ENCODE measurements at regions not wholly inside any gene's neighbourhood (a gene's known extent, or its start where the extent isn't known, plus 50 kb on each side); places are given as distances from the start of the nearest gene placed in this dataset.
A peak's percentile ranks its signal among the peaks of the same experiment; 100 is the strongest.
"Not testable (repeated sequence)": the region's sequence is repeated elsewhere in the genome, so short reads cannot be mapped to it uniquely, and the experiment has no call there.

DNA sequence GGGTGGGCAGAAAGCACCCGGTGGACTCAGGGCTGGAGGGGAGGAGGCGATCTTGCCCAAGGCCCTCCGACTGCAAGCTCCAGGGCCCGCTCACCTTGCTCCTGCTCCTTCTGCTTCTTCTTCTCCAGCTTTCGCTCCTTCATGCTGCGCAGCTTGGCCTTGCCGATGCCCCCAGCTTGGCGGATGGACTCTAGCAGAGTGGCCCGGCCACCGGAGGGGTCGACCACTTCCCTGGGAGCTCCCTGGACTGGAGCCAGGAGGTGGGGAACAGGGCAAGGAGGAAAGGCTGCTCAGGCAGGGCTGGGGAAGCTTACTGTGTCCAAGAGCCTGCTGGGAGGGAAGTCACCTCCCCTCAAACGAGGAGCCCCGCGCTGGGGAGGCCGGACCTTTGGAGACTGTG lies 265.3 kb downstream of the OR4F29 start:
- TF ChIP-seq, protein P1, sequence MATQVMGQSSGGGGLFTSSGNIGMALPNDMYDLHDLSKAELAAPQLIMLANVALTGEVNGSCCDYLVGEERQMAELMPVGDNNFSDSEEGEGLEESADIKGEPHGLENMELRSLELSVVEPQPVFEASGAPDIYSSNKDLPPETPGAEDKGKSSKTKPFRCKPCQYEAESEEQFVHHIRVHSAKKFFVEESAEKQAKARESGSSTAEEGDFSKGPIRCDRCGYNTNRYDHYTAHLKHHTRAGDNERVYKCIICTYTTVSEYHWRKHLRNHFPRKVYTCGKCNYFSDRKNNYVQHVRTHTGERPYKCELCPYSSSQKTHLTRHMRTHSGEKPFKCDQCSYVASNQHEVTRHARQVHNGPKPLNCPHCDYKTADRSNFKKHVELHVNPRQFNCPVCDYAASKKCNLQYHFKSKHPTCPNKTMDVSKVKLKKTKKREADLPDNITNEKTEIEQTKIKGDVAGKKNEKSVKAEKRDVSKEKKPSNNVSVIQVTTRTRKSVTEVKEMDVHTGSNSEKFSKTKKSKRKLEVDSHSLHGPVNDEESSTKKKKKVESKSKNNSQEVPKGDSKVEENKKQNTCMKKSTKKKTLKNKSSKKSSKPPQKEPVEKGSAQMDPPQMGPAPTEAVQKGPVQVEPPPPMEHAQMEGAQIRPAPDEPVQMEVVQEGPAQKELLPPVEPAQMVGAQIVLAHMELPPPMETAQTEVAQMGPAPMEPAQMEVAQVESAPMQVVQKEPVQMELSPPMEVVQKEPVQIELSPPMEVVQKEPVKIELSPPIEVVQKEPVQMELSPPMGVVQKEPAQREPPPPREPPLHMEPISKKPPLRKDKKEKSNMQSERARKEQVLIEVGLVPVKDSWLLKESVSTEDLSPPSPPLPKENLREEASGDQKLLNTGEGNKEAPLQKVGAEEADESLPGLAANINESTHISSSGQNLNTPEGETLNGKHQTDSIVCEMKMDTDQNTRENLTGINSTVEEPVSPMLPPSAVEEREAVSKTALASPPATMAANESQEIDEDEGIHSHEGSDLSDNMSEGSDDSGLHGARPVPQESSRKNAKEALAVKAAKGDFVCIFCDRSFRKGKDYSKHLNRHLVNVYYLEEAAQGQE (IDR thresholded peaks at IDR 0.05; ENCODE audit: insufficient read depth in 1 of 2, low read depth in 2 of 2, low read length in 1 of 2) = not testable (repeated sequence)
- TF ChIP-seq, protein P2, sequence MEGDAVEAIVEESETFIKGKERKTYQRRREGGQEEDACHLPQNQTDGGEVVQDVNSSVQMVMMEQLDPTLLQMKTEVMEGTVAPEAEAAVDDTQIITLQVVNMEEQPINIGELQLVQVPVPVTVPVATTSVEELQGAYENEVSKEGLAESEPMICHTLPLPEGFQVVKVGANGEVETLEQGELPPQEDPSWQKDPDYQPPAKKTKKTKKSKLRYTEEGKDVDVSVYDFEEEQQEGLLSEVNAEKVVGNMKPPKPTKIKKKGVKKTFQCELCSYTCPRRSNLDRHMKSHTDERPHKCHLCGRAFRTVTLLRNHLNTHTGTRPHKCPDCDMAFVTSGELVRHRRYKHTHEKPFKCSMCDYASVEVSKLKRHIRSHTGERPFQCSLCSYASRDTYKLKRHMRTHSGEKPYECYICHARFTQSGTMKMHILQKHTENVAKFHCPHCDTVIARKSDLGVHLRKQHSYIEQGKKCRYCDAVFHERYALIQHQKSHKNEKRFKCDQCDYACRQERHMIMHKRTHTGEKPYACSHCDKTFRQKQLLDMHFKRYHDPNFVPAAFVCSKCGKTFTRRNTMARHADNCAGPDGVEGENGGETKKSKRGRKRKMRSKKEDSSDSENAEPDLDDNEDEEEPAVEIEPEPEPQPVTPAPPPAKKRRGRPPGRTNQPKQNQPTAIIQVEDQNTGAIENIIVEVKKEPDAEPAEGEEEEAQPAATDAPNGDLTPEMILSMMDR (IDR thresholded peaks at IDR 0.05) = peak; percentile 13; the same call in 1 of the 2 replicates
- TF ChIP-seq POLR2AphosphoS5 (IDR thresholded peaks at IDR 0.05; ENCODE audit: low read depth, low read length); SIN3A (IDR thresholded peaks at IDR 0.05; ENCODE audit: borderline replicate concordance, insufficient read depth, low read depth, low read length); TCF7L2 (IDR thresholded peaks at IDR 0.05; ENCODE audit: low read depth, low read length): not testable (repeated sequence)

All from Panc1 (cell line).